GM12878 (cell line): ENCODE measurements at regions not wholly inside any gene's neighbourhood (a gene's known extent, or its start where the extent isn't known, plus 50 kb on each side); places are given as distances from the start of the nearest gene placed in this dataset.
A peak's percentile ranks its signal among the peaks of the same experiment; 100 is the strongest.

Experiments used
- ATF7 ChIP-seq: fragments of 450-650 bp; IDR thresholded peaks from 2 replicates; pipeline ENCODE4 v1.6.1; 2016; ENCODE audit warnings: low read depth, mild to moderate bottlenecking
- BACH1 ChIP-seq: fragments of 450-650 bp; IDR thresholded peaks from 2 replicates; pipeline ENCODE4 v1.6.1; 2017; ENCODE audit warnings: mild to moderate bottlenecking, borderline replicate concordance
- BCL11A ChIP-seq: IDR thresholded peaks from 2 replicates; pipeline ENCODE4 v1.6.1; 2011; ENCODE audit warnings: low read depth, low read length
- CREM ChIP-seq: IDR thresholded peaks from 2 replicates; pipeline ENCODE4 v1.6.1; 2014; ENCODE audit warnings: antibody characterized with exemption, low read depth
- EED ChIP-seq: sonication (generic); IDR thresholded peaks from 2 replicates; pipeline ENCODE4 v1.6.1; 2016; ENCODE audit warnings: antibody characterized with exemption, low read depth
- EP300 ChIP-seq, 2 experiments: fragments of 150-350 bp in 1 of 2; IDR thresholded peaks; 2 replicates each; pipeline ENCODE4 v1.6.1; 2011 to 2012; ENCODE audit warnings: low read depth in 2 of 2, low read length in 2 of 2, borderline replicate concordance in 1 of 2, improper control_type of control experiment in 1 of 2, inconsistent platforms in 1 of 2; ENCODE audit not compliant: control insufficient read depth in 1 of 2
- FOXK2 ChIP-seq: fragments of 450-650 bp; IDR thresholded peaks from 2 replicates; pipeline ENCODE4 v1.6.1; 2017; ENCODE audit warnings: mild to moderate bottlenecking, moderate library complexity
- GABPA ChIP-seq: IDR thresholded peaks from 2 replicates; pipeline ENCODE4 v1.6.1; 2014; ENCODE audit warnings: antibody characterized with exemption, low read depth, mild to moderate bottlenecking, inconsistent platforms
- MEF2B ChIP-seq: fragments of 450-650 bp; IDR thresholded peaks from 2 replicates; pipeline ENCODE4 v1.6.1; 2018; ENCODE audit warnings: mild to moderate bottlenecking, moderate library complexity; ENCODE audit not compliant: partially characterized antibody, poor library complexity, severe bottlenecking
- NR2C1 ChIP-seq: fragments of 450-650 bp; IDR thresholded peaks from 2 replicates; pipeline ENCODE4 v1.6.1; 2017; ENCODE audit warnings: antibody characterized with exemption, mild to moderate bottlenecking, moderate library complexity
- NR2C2 ChIP-seq: IDR thresholded peaks from 2 replicates; pipeline ENCODE4 v1.6.1; 2011; ENCODE audit warnings: borderline replicate concordance, low read depth; ENCODE audit not compliant: control insufficient read depth, insufficient read length
- NR2F1 ChIP-seq: fragments of 450-650 bp; conservative IDR thresholded peaks from 2 replicates; pipeline ENCODE4 v1.6.1; 2017; ENCODE audit warnings: mild to moderate bottlenecking
- PAX8 ChIP-seq: fragments of 450-650 bp; IDR thresholded peaks from 2 replicates; pipeline ENCODE4 v1.6.1; 2017; ENCODE audit warnings: mild to moderate bottlenecking, moderate library complexity
- POLR2AphosphoS2 ChIP-seq: IDR thresholded peaks from 2 replicates; pipeline ENCODE4 v1.6.1; 2011; ENCODE audit warnings: low read depth, mild to moderate bottlenecking, low read length, improper control_type of control experiment, moderate library complexity
- POU2F2 ChIP-seq: IDR thresholded peaks from 3 replicates; pipeline ENCODE4 v1.6.1; 2011; ENCODE audit warnings: low read depth, mild to moderate bottlenecking, low read length, borderline replicate concordance
- RUNX3 ChIP-seq: IDR thresholded peaks from 2 replicates; pipeline ENCODE4 v1.6.1; 2012; ENCODE audit warnings: low read length, inconsistent platforms
- SMARCA5 ChIP-seq: fragments of 450-650 bp; IDR thresholded peaks from 2 replicates; pipeline ENCODE4 v1.6.1; 2017; ENCODE audit warnings: mild to moderate bottlenecking
- SP1 ChIP-seq: IDR thresholded peaks from one replicate; pipeline ENCODE4 v1.6.1; 2011; ENCODE audit warnings: low read depth, low read length
- STAT3 ChIP-seq: IDR thresholded peaks from 2 replicates; pipeline ENCODE4 v1.6.1; 2011; ENCODE audit warnings: low read depth, low read length, improper control_type of control experiment
- TAF1 ChIP-seq: IDR thresholded peaks from 2 replicates; pipeline ENCODE4 v1.6.1; 2011; ENCODE audit warnings: mild to moderate bottlenecking, low read depth, low read length, borderline replicate concordance
- TBL1XR1 ChIP-seq: IDR thresholded peaks from 2 replicates; pipeline ENCODE4 v1.6.1; 2012; ENCODE audit warnings: low read depth, low read length, improper control_type of control experiment
- TCF3 ChIP-seq: IDR thresholded peaks from 2 replicates; pipeline ENCODE4 v1.6.1; 2012; ENCODE audit warnings: low read depth, mild to moderate bottlenecking, low read length, borderline replicate concordance; ENCODE audit not compliant: insufficient read depth
- ZNF24 ChIP-seq: fragments of 450-650 bp; IDR thresholded peaks from 2 replicates; pipeline ENCODE4 v1.6.1; 2017; ENCODE audit warnings: antibody characterized with exemption, mild to moderate bottlenecking
- ZNF274 ChIP-seq: IDR thresholded peaks from one replicate; pipeline ENCODE4 v1.8.0; 2011; ENCODE audit not compliant: insufficient read length, insufficient read depth
- ZSCAN29 ChIP-seq: fragments of 450-650 bp; IDR thresholded peaks from 2 replicates; pipeline ENCODE4 v1.6.1; 2017; ENCODE audit warnings: mild to moderate bottlenecking, moderate library complexity
- TF ChIP-seq, protein P1 (sequence below): fragments of 450-650 bp; IDR thresholded peaks from 2 replicates; pipeline ENCODE4 v1.6.1; 2017; ENCODE audit warnings: mild to moderate bottlenecking, low read depth, inconsistent platforms; ENCODE audit not compliant: poor library complexity, severe bottlenecking

DNA sequence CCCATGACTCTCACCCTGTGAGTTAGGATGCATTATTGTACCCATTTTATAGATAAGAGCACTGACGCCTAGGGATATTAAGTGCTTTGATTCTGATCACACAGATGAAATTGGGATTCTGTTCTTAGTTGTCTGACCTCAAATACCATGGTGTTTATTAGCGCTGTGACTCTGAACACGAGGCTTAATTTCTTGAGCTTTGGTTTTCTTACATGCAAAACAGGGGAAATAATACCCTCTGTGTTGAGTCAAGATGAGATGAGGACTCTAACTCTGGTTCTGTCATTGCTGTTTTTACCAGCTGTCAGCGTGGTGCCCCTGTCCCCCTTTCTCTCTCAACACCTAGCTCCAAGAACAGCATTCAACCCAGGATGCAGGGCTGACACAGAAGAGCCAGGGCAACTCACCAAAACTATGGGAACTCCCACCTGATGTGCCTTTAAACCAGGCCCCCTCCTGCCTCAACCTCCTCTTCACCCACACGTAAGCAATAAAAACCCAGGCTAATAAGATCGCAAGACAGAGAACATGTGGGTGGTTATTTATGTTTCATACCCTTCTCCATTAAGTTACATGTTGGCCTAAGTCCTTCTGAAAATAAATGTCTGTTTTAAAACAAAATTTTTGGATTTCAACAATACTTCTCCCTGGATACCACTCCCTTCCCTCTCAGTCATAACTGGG is 100.1 kb upstream of the SPATA12 start (continued):
- TF ChIP-seq MEF2B (peak; percentile 59), ZNF274 (no peak), STAT3 (peak; percentile 23; the same call in 1 of the 2 replicates), BACH1 (peak; percentile 13; the same call in 1 of the 2 replicates), ATF7 (peak; percentile 41; the same call in 1 of the 2 replicates), NR2F1 (peak; percentile 75), TBL1XR1 (peak; percentile 27; the same call in 1 of the 2 replicates), SMARCA5 (peak; percentile 63; the same call in 1 of the 2 replicates), BCL11A (peak; percentile 55; the same call in 1 of the 2 replicates), CREM (peak; percentile 50; the same call in 1 of the 2 replicates), POU2F2 (peak; percentile 93; the same call in 2 of the 3 replicates), EP300 (IDR thresholded peaks at IDR 0.05; ENCODE audit: borderline replicate concordance in 1 of 2, control insufficient read depth in 1 of 2, low read depth in 2 of 2, low read length in 2 of 2) (peak in 1 of 2 experiments; percentile 50; a peak in 1 of 4 replicates), NR2C1 (no peak), ZNF24 (0 out of 2 replicates have a peak, but pooled peaks have one; percentile 42), ZSCAN29 (no peak), PAX8 (no peak), FOXK2 (no peak), NR2C2 (no peak), EED (peak; percentile 66; the same call in 1 of the 2 replicates), GABPA (no peak), RUNX3 (peak; percentile 79), POLR2AphosphoS2 (no peak), TCF3 (peak; percentile 71; the same call in 1 of the 2 replicates), TAF1 (no peak), SP1 (no peak)
- TF ChIP-seq, protein P1, sequence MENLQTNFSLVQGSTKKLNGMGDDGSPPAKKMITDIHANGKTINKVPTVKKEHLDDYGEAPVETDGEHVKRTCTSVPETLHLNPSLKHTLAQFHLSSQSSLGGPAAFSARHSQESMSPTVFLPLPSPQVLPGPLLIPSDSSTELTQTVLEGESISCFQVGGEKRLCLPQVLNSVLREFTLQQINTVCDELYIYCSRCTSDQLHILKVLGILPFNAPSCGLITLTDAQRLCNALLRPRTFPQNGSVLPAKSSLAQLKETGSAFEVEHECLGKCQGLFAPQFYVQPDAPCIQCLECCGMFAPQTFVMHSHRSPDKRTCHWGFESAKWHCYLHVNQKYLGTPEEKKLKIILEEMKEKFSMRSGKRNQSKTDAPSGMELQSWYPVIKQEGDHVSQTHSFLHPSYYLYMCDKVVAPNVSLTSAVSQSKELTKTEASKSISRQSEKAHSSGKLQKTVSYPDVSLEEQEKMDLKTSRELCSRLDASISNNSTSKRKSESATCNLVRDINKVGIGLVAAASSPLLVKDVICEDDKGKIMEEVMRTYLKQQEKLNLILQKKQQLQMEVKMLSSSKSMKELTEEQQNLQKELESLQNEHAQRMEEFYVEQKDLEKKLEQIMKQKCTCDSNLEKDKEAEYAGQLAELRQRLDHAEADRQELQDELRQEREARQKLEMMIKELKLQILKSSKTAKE, result peak; percentile 40
